ENCODE measurements at regions not wholly inside any gene's neighbourhood (a gene's known extent, or its start where the extent isn't known, plus 50 kb on each side); places are given as distances from the start of the nearest gene placed in this dataset.

DNA sequence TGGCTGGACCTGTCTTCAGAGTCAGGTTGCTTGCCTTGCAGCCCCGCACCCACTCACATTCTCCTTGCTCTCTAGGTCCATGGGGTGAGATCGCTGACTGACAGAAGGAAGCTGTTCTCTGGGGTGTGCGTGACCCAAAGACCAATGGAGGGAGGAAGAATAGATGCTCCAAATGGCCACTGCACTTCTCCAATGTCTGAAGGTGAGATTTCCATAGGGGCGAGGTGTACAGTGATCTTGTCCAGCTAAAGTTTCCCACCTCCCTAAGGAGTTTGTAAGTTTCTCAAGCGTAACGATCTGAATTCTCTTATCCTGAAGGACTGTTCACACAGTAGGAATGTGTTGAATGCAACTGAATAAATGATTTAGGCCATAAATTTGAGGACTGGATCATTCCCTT lies 211.9 kb upstream of the IRF2BP2 start:
- no peak for TF ChIP-seq POLR2A (IDR thresholded peaks at IDR 0.05; ENCODE audit: low read length)
- TF ChIP-seq GATA1 (IDR thresholded peaks at IDR 0.05; ENCODE audit: low read depth, low read length), result no peak
